ENCODE measurements at regions not wholly inside any gene's neighbourhood (a gene's known extent, or its start where the extent isn't known, plus 50 kb on each side); places are given as distances from the start of the nearest gene placed in this dataset.

DNA sequence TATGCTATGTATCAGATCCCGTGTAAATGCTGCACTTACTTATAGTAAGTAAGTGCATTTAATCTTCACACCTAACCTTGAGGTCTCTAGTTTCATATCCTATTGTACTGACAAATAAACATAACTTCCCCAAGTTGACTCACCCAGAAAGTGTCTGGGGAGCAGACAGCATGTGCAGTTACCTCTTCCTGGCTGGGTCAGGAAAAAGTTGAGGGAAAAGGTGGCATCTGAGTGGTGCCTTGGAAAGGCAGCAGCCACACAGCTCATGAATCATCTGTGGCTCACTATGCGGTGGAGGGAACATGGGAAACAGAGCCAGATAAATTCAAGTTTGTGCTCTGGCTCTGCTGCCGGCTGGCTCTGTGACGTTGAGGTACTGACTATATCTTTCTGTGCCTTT is 382.0 kb upstream of the DYNLRB2 start:
- Histone ChIP-seq H3K4me2 (replicated peaks; ENCODE audit: low read depth, low read length, poor library complexity, severe bottlenecking) (no peak overlapping the region), H4K20me1 (ENCODE audit: control insufficient read depth, insufficient read depth, low read length, poor library complexity, severe bottlenecking) (no peaks in the 10 kb centered on the region), H3K4me1 (ENCODE audit: control insufficient read depth in 2 of 2, insufficient read depth in 2 of 2, low read length in 2 of 2) (no peaks in the 10 kb centered on the region), H3K36me3 (replicated peaks in 1 of 2; ENCODE audit: control extremely low read depth in 1 of 2, control insufficient read depth in 1 of 2, extremely low read depth in 1 of 2, insufficient read depth in 2 of 2, low read length in 1 of 2) (no peaks in the 10 kb centered on the region), H3K9ac (ENCODE audit: low read length) (no peak overlapping the region), H2AFZ (ENCODE audit: insufficient read depth, low read depth, low read length, poor library complexity, severe bottlenecking) (no peak overlapping the region), H3K79me2 (ENCODE audit: control insufficient read depth, insufficient read depth, low read length) (no peaks in the 10 kb centered on the region), H3K9me3 (ENCODE audit: control extremely low read depth in 1 of 3, control insufficient read depth in 2 of 3, insufficient read depth in 1 of 3, low read length in 2 of 3) (no peaks in the 10 kb centered on the region), H3K4me3 (ENCODE audit: control extremely low read depth in 1 of 5, extremely low read depth in 1 of 5, insufficient read depth in 1 of 5, low read depth in 2 of 5, low read length in 4 of 5) (no peak overlapping the region), H3K27me3 (replicated peaks in 1 of 4; ENCODE audit: control extremely low read depth in 1 of 4, control insufficient read depth in 3 of 4, insufficient read depth in 4 of 4, low read length in 3 of 4) (no peaks in the 10 kb centered on the region), H3K27ac (ENCODE audit: low read length in 2 of 2) (no peak overlapping the region)
- no peak for TF ChIP-seq EZH2 (IDR thresholded peaks at IDR 0.05; ENCODE audit: borderline replicate concordance, insufficient read depth, low read depth, low read length, poor library complexity, severe bottlenecking)
- TF ChIP-seq, protein P1, sequence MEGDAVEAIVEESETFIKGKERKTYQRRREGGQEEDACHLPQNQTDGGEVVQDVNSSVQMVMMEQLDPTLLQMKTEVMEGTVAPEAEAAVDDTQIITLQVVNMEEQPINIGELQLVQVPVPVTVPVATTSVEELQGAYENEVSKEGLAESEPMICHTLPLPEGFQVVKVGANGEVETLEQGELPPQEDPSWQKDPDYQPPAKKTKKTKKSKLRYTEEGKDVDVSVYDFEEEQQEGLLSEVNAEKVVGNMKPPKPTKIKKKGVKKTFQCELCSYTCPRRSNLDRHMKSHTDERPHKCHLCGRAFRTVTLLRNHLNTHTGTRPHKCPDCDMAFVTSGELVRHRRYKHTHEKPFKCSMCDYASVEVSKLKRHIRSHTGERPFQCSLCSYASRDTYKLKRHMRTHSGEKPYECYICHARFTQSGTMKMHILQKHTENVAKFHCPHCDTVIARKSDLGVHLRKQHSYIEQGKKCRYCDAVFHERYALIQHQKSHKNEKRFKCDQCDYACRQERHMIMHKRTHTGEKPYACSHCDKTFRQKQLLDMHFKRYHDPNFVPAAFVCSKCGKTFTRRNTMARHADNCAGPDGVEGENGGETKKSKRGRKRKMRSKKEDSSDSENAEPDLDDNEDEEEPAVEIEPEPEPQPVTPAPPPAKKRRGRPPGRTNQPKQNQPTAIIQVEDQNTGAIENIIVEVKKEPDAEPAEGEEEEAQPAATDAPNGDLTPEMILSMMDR (IDR thresholded peaks at IDR 0.05), result no peak
- intact Hi-C loops (cut with micrococcal nuclease), result no loop called here
- Mint-ChIP-seq H3K9me3 (ENCODE audit: insufficient read depth) (no peaks in the 10 kb centered on the region), H3K4me1 (no peaks in the 10 kb centered on the region), H3K4me3 (no peak overlapping the region), H3K27me3 (peaks cover 3% of the 10 kb centered on the region), H3K27ac (no peak overlapping the region)
- ATAC-seq (ENCODE audit: low read depth) (no peak), DNase-seq (no peak)
- POLR2A ChIA-PET, result no interaction called here
- CTCF ChIA-PET, result no interaction called here
- 91% methylated on average over 3 of the region's 4 CpGs for WGBS (ENCODE audit: insufficient coverage)

DNA sequence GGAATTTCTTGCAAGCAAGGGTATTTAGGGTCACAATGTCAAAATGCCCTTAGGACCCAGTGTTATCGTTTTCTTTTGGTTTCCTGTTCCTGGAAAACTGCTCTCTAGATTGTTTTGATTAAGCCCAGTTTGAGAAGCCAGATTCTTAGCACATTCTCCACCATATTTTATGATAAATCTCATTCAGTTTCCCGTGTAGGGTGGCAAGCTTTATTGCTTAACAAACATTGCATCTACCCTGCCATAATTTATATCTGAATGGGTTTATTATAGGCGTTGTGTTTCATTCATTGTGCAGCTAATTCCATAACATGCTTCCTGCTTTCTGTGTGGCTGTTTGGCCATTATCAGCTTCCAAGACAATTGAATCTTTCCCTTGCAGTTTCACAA is 389.1 kb upstream of the DYNLRB2 start:
- CTCF ChIA-PET, result interaction anchor here (0.6 kb wide), 1 partner anchor 1822 kb away, joined by 3 read pairs; no protein-coding TSS in a partner anchor
- no peak overlapping the region for H2AFZ ChIP-seq (ENCODE audit: insufficient read depth, low read depth, low read length, poor library complexity, severe bottlenecking)

More for the DNA sequence above, 389.1 kb upstream of the DYNLRB2 start:
- Histone ChIP-seq H3K9ac (ENCODE audit: low read length) (no peak overlapping the region), H3K9me3 (ENCODE audit: control extremely low read depth in 1 of 3, control insufficient read depth in 2 of 3, insufficient read depth in 1 of 3, low read length in 2 of 3) (no peaks in the 10 kb centered on the region), H3K4me1 (ENCODE audit: control insufficient read depth in 2 of 2, insufficient read depth in 2 of 2, low read length in 2 of 2) (no peaks in the 10 kb centered on the region), H3K4me3 (ENCODE audit: control extremely low read depth in 1 of 5, extremely low read depth in 1 of 5, insufficient read depth in 1 of 5, low read depth in 2 of 5, low read length in 4 of 5) (no peak overlapping the region), H3K4me2 (replicated peaks; ENCODE audit: low read depth, low read length, poor library complexity, severe bottlenecking) (no peak overlapping the region), H3K27ac (ENCODE audit: low read length in 2 of 2) (no peak overlapping the region), H3K79me2 (ENCODE audit: control insufficient read depth, insufficient read depth, low read length) (no peaks in the 10 kb centered on the region), H4K20me1 (ENCODE audit: control insufficient read depth, insufficient read depth, low read length, poor library complexity, severe bottlenecking) (no peaks in the 10 kb centered on the region), H3K36me3 (replicated peaks in 1 of 2; ENCODE audit: control extremely low read depth in 1 of 2, control insufficient read depth in 1 of 2, extremely low read depth in 1 of 2, insufficient read depth in 2 of 2, low read length in 1 of 2) (no peaks in the 10 kb centered on the region), H3K27me3 (replicated peaks in 1 of 4; ENCODE audit: control extremely low read depth in 1 of 4, control insufficient read depth in 3 of 4, insufficient read depth in 4 of 4, low read length in 3 of 4) (no peaks in the 10 kb centered on the region)
- no peak for ATAC-seq (ENCODE audit: low read depth)
- WGBS (ENCODE audit: insufficient coverage), result no CpG with 5 or more reads among the region's 3 CpGs
- no peaks in the 10 kb centered on the region for H3K9me3 Mint-ChIP-seq (ENCODE audit: insufficient read depth)
- no peak overlapping the region for H3K4me3 Mint-ChIP-seq
- H3K27ac Mint-ChIP-seq, result no peak overlapping the region
- POLR2A ChIA-PET, result no interaction called here
- H3K27me3 Mint-ChIP-seq, result peaks cover 9% of the 10 kb centered on the region
- intact Hi-C loops (cut with micrococcal nuclease), result no loop called here
- no peaks in the 10 kb centered on the region for H3K4me1 Mint-ChIP-seq
- no peak for DNase-seq
- no peak for TF ChIP-seq EZH2 (IDR thresholded peaks at IDR 0.05; ENCODE audit: borderline replicate concordance, insufficient read depth, low read depth, low read length, poor library complexity, severe bottlenecking)
- TF ChIP-seq, protein P1 (IDR thresholded peaks at IDR 0.05), result no peak
